PFSK-1 (cell line): ENCODE measurements at regions not wholly inside any gene's neighbourhood (a gene's known extent, or its start where the extent isn't known, plus 50 kb on each side); places are given as distances from the start of the nearest gene placed in this dataset.

Experiments used
- POLR2AphosphoS5 ChIP-seq: IDR thresholded peaks from 2 replicates; pipeline ENCODE4 v1.6.1; 2012; ENCODE audit warnings: low read depth, mild to moderate bottlenecking, control low read depth, low read length, moderate library complexity
- SIN3A ChIP-seq: IDR thresholded peaks from 2 replicates; pipeline ENCODE4 v1.6.1; 2012; ENCODE audit warnings: mild to moderate bottlenecking, low read length, moderate library complexity, borderline replicate concordance; ENCODE audit not compliant: insufficient read depth
- TAF1 ChIP-seq: IDR thresholded peaks from 2 replicates; pipeline ENCODE4 v1.6.1; 2012; ENCODE audit warnings: low read length, control low read depth, borderline replicate concordance; ENCODE audit not compliant: insufficient read depth
- TF ChIP-seq, protein P1 (sequence below), 2 experiments: IDR thresholded peaks; 2 replicates each; pipeline versions ENCODE4 v1.6.1 to v1.8.0; 2011 to 2012; ENCODE audit warnings: low read depth in 2 of 2, low read length in 2 of 2, control low read depth in 1 of 2, inconsistent platforms in 1 of 2, mild to moderate bottlenecking in 1 of 2, moderate library complexity in 1 of 2; ENCODE audit not compliant: insufficient read depth in 1 of 2

DNA sequence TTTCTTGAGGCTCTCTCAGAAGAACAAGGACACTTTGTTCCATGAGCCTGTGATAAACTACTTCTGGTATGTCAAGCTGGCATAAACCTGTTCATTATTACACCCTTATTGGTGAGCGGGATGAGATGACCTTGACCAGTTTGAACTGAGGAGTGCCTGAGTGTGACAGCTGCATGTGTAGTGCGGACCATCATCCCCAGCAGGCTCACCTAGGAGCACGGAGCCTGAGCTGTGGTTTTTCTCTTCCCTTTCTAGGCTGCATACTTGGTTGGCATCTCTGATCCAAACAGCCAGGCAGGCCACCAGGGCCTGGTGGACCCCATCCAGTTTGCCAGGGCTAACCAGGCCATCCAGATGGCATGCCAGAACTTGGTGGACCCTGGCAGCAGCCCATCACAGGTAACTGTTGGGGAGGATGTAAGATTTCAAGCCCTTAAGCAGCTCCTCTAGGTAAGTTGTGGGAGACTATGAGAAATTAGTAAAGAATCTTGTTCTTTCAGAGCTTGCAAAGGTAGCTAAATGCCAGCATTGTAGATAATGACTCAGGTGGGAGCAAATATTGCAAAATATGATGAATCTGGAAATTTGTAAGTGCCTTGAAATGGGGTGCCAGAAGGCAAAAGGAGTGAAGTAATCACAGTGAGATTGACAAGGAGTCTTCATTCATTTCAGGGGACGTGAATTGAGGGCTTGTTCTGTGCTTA is 288.9 kb upstream of the TPM1 start:
- TF ChIP-seq, protein P1, sequence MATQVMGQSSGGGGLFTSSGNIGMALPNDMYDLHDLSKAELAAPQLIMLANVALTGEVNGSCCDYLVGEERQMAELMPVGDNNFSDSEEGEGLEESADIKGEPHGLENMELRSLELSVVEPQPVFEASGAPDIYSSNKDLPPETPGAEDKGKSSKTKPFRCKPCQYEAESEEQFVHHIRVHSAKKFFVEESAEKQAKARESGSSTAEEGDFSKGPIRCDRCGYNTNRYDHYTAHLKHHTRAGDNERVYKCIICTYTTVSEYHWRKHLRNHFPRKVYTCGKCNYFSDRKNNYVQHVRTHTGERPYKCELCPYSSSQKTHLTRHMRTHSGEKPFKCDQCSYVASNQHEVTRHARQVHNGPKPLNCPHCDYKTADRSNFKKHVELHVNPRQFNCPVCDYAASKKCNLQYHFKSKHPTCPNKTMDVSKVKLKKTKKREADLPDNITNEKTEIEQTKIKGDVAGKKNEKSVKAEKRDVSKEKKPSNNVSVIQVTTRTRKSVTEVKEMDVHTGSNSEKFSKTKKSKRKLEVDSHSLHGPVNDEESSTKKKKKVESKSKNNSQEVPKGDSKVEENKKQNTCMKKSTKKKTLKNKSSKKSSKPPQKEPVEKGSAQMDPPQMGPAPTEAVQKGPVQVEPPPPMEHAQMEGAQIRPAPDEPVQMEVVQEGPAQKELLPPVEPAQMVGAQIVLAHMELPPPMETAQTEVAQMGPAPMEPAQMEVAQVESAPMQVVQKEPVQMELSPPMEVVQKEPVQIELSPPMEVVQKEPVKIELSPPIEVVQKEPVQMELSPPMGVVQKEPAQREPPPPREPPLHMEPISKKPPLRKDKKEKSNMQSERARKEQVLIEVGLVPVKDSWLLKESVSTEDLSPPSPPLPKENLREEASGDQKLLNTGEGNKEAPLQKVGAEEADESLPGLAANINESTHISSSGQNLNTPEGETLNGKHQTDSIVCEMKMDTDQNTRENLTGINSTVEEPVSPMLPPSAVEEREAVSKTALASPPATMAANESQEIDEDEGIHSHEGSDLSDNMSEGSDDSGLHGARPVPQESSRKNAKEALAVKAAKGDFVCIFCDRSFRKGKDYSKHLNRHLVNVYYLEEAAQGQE (IDR thresholded peaks at IDR 0.05; ENCODE audit: insufficient read depth in 1 of 2, low read depth in 2 of 2, low read length in 2 of 2) = no peak
- no peak for TF ChIP-seq TAF1
- no peak for TF ChIP-seq POLR2AphosphoS5
- TF ChIP-seq SIN3A = no peak
